Vagina (tissue), 2 donors: ENCODE measurements at regions not wholly inside any gene's neighbourhood (a gene's known extent, or its start where the extent isn't known, plus 50 kb on each side); places are given as distances from the start of the nearest gene placed in this dataset.

Experiments
- POLR2A ChIP-seq, 2 donors: fragments of 450-650 bp; IDR thresholded peaks; one replicate each; pipeline ENCODE4 v1.6.1; 2017; ENCODE audit warnings: antibody characterized with exemption in 2 of 2, mild to moderate bottlenecking in 2 of 2, moderate library complexity in 2 of 2
- POLR2AphosphoS5 ChIP-seq, 2 donors: sonication (generic); formaldehyde crosslinking; IDR thresholded peaks; one replicate each; pipeline ENCODE4 v1.9.0; 2017; ENCODE audit warnings: antibody characterized with exemption in 2 of 2, mild to moderate bottlenecking in 2 of 2, low read depth in 1 of 2; ENCODE audit not compliant: insufficient read depth in 1 of 2
- TF ChIP-seq, protein P1 (sequence below), 3 experiments: fragments of 450-650 bp in 2 of 3; fragments of 200-600 bp in 1 of 3; sonication (generic) in 1 of 3; IDR thresholded peaks; one replicate each; pipeline ENCODE4 v1.5.1; 2017 to 2019; ENCODE audit warnings: antibody characterized with exemption in 3 of 3, mild to moderate bottlenecking in 2 of 3, moderate library complexity in 2 of 3

- TF ChIP-seq, protein P1, sequence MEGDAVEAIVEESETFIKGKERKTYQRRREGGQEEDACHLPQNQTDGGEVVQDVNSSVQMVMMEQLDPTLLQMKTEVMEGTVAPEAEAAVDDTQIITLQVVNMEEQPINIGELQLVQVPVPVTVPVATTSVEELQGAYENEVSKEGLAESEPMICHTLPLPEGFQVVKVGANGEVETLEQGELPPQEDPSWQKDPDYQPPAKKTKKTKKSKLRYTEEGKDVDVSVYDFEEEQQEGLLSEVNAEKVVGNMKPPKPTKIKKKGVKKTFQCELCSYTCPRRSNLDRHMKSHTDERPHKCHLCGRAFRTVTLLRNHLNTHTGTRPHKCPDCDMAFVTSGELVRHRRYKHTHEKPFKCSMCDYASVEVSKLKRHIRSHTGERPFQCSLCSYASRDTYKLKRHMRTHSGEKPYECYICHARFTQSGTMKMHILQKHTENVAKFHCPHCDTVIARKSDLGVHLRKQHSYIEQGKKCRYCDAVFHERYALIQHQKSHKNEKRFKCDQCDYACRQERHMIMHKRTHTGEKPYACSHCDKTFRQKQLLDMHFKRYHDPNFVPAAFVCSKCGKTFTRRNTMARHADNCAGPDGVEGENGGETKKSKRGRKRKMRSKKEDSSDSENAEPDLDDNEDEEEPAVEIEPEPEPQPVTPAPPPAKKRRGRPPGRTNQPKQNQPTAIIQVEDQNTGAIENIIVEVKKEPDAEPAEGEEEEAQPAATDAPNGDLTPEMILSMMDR (IDR thresholded peaks at IDR 0.05) = no peak
- TF ChIP-seq POLR2A (IDR thresholded peaks at IDR 0.05) (no peak), POLR2AphosphoS5 (IDR thresholded peaks at IDR 0.05; ENCODE audit: insufficient read depth in 1 of 2, low read depth in 1 of 2) (no peak)
Measured at GRCh38 chr11:92861634-92862033, 107.8 kb upstream of the MTNR1B start.
